Mesenchymal stem cell (in vitro differentiated cells and primary cell): ENCODE measurements at regions not wholly inside any gene's neighbourhood (a gene's known extent, or its start where the extent isn't known, plus 50 kb on each side); places are given as distances from the start of the nearest gene placed in this dataset.

ENCODE experiments used
- DNase-seq: peaks from one replicate; pipeline ENCODE4 v3.0.0-alpha.2; 2013
- H2AFZ ChIP-seq: one replicate; pipeline ENCODE4 v1.6.1; 2013; ENCODE audit warnings: low read depth, mild to moderate bottlenecking, control low read depth, inconsistent platforms, low read length, moderate library complexity
- H2AK5ac ChIP-seq: 2 replicates; pipeline ENCODE4 v1.6.1; 2013; ENCODE audit warnings: low read length, moderate library complexity, mild to moderate bottlenecking, inconsistent platforms; ENCODE audit not compliant: severe bottlenecking
- H2BK120ac ChIP-seq: one replicate; pipeline ENCODE4 v1.6.1; 2013; ENCODE audit warnings: low read depth, mild to moderate bottlenecking, inconsistent platforms, low read length, moderate library complexity
- H2BK12ac ChIP-seq, 2 experiments: one replicate each; pipeline ENCODE4 v1.6.1; 2013; ENCODE audit warnings: inconsistent platforms in 2 of 2, low read length in 2 of 2, mild to moderate bottlenecking in 2 of 2, moderate library complexity in 2 of 2, control low read depth in 1 of 2
- H2BK15ac ChIP-seq: one replicate; pipeline ENCODE4 v1.6.1; 2013; ENCODE audit warnings: mild to moderate bottlenecking, low read depth, inconsistent platforms; ENCODE audit not compliant: poor library complexity, severe bottlenecking
- H2BK5ac ChIP-seq: 2 replicates; pipeline ENCODE4 v1.6.1; 2013; ENCODE audit warnings: low read depth, mild to moderate bottlenecking, low read length, control low read depth, inconsistent platforms; ENCODE audit not compliant: poor library complexity, severe bottlenecking
- H3K14ac ChIP-seq, 2 experiments: one replicate each; pipeline ENCODE4 v1.6.1; 2013; ENCODE audit warnings: inconsistent platforms in 2 of 2, low read length in 2 of 2, control low read depth in 1 of 2, mild to moderate bottlenecking in 1 of 2, moderate library complexity in 1 of 2
- H3K18ac ChIP-seq, 2 experiments: one replicate each; pipeline ENCODE4 v1.6.1; 2013; ENCODE audit warnings: inconsistent platforms in 2 of 2, low read length in 2 of 2, control low read depth in 1 of 2, low read depth in 1 of 2, mild to moderate bottlenecking in 1 of 2
- H3K23ac ChIP-seq, 2 experiments: one replicate each; pipeline ENCODE4 v1.6.1; 2013; ENCODE audit warnings: inconsistent platforms in 2 of 2, low read length in 2 of 2, mild to moderate bottlenecking in 2 of 2, moderate library complexity in 2 of 2, control low read depth in 1 of 2
- H3K27ac ChIP-seq: 2 replicates; pipeline ENCODE4 v1.5.1; 2013; ENCODE audit warnings: mild to moderate bottlenecking, moderate library complexity, low read length, control low read depth, inconsistent platforms; ENCODE audit not compliant: poor library complexity, severe bottlenecking
- H3K27me3 ChIP-seq, 2 experiments: 2 replicates each; pipeline versions ENCODE4 v1.6.1 to v1.7.0; 2013; ENCODE audit warnings: low read length in 2 of 2, mild to moderate bottlenecking in 2 of 2, moderate library complexity in 2 of 2, control low read depth in 1 of 2, inconsistent platforms in 1 of 2; ENCODE audit not compliant: control insufficient read depth in 1 of 2, insufficient read depth in 1 of 2
- H3K36me3 ChIP-seq, 2 experiments: 2 replicates each; pipeline versions ENCODE4 v1.6.1 to v1.7.0; 2013; ENCODE audit warnings: low read length in 2 of 2, control low read depth in 1 of 2, inconsistent platforms in 1 of 2, low read depth in 1 of 2, mild to moderate bottlenecking in 1 of 2; ENCODE audit not compliant: insufficient read depth in 2 of 2, control insufficient read depth in 1 of 2
- H3K4ac ChIP-seq, 2 experiments: one replicate each; pipeline ENCODE4 v1.6.1; 2013; ENCODE audit warnings: inconsistent platforms in 2 of 2, low read length in 2 of 2, mild to moderate bottlenecking in 2 of 2, moderate library complexity in 2 of 2, control low read depth in 1 of 2, low read depth in 1 of 2
- H3K4me1 ChIP-seq: 2 replicates; pipeline ENCODE4 v1.6.1; 2013; ENCODE audit warnings: low read depth, low read length, control low read depth; ENCODE audit not compliant: control insufficient read depth, insufficient read depth
- H3K4me2 ChIP-seq: 2 replicates; pipeline ENCODE4 v1.6.1; 2013; ENCODE audit warnings: low read length, mild to moderate bottlenecking, inconsistent platforms; ENCODE audit not compliant: poor library complexity, severe bottlenecking
- H3K4me3 ChIP-seq, 2 experiments: 2 replicates each; pipeline versions ENCODE4 v1.5.1 to v1.7.0; 2013; ENCODE audit warnings: low read length in 2 of 2, mild to moderate bottlenecking in 2 of 2, control low read depth in 1 of 2, low read depth in 1 of 2; ENCODE audit not compliant: insufficient read depth in 1 of 2
- H3K79me1 ChIP-seq: replicated peaks from 2 replicates; pipeline ENCODE4 v1.6.1; 2013; ENCODE audit warnings: mild to moderate bottlenecking, control low read depth, low read length, inconsistent platforms; ENCODE audit not compliant: poor library complexity, severe bottlenecking
- H3K9ac ChIP-seq: 2 replicates; pipeline ENCODE4 v1.7.0; 2013; ENCODE audit warnings: mild to moderate bottlenecking, low read length, moderate library complexity
- H3K9me3 ChIP-seq: 2 replicates; pipeline ENCODE4 v1.7.0; 2013; ENCODE audit warnings: mild to moderate bottlenecking, low read length; ENCODE audit not compliant: control insufficient read depth
- H4K8ac ChIP-seq: one replicate; pipeline ENCODE4 v1.6.1; 2013; ENCODE audit warnings: inconsistent platforms, mild to moderate bottlenecking, low read length, moderate library complexity
- H4K91ac ChIP-seq: one replicate; pipeline ENCODE4 v1.6.1; 2013; ENCODE audit warnings: mild to moderate bottlenecking, low read length, inconsistent platforms
- WGBS: methylation state at CpG from one replicate; pipeline ENCODE4 v1.1.7; 2013; ENCODE audit warnings: mixed read lengths; 5-methylcytosine and 5-hydroxymethylcytosine counted together

GRCh38 chr7:85566095-85566794 is 379.4 kb upstream of the SEMA3D start:
- Histone ChIP-seq H3K4me1 (no peaks in the 10 kb centered on the region), H2BK5ac (no peak overlapping the region), H2AK5ac (no peak overlapping the region), H3K27ac (no peak overlapping the region), H2BK12ac (no peak overlapping the region), H3K4ac (no peak overlapping the region), H3K9me3 (no peaks in the 10 kb centered on the region), H3K27me3 (no peaks in the 10 kb centered on the region), H4K8ac (no peak overlapping the region), H2BK120ac (no peak overlapping the region), H3K18ac (no peak overlapping the region), H3K23ac (no peak overlapping the region), H3K4me3 (no peak overlapping the region), H2AFZ (no peak overlapping the region), H3K79me1 (no peaks in the 10 kb centered on the region), H2BK15ac (no peak overlapping the region), H4K91ac (no peak overlapping the region), H3K14ac (no peak overlapping the region), H3K4me2 (no peak overlapping the region), H3K36me3 (no peaks in the 10 kb centered on the region), H3K9ac (no peak overlapping the region)
- WGBS: 90% methylated on average over 13 of the region's 14 CpGs
- no peak for DNase-seq

- H3K27ac ChIP-seq: no peak overlapping the region
- no peak overlapping the region for H2BK5ac ChIP-seq
- H4K8ac ChIP-seq: no peak overlapping the region
- H2BK12ac ChIP-seq: no peak overlapping the region
- DNase-seq: peak; percentile 3
- H3K18ac ChIP-seq: no peak overlapping the region
- H3K14ac ChIP-seq: no peak overlapping the region
- no peak overlapping the region for H2BK15ac ChIP-seq
- no peaks in the 10 kb centered on the region for H3K4me1 ChIP-seq
- no peak overlapping the region for H3K4ac ChIP-seq
- no peaks in the 10 kb centered on the region for H3K79me1 ChIP-seq
- no peaks in the 10 kb centered on the region for H3K36me3 ChIP-seq
- no peak overlapping the region for H3K23ac ChIP-seq
- H2AK5ac ChIP-seq: no peak overlapping the region
- no peaks in the 10 kb centered on the region for H3K27me3 ChIP-seq
- no peak overlapping the region for H3K4me2 ChIP-seq
- peak overlapping the region in 1 of 2 experiments; percentile 35 for H3K4me3 ChIP-seq
- H3K9me3 ChIP-seq: no peaks in the 10 kb centered on the region
- no peak overlapping the region for H2BK120ac ChIP-seq
- H4K91ac ChIP-seq: no peak overlapping the region
- H2AFZ ChIP-seq: no peak overlapping the region
- no peak overlapping the region for H3K9ac ChIP-seq
Observed at GRCh38 chr7:85565276-85565675, 378.4 kb upstream of the SEMA3D start.

GRCh38 chr7:85564861-85565260 is 378.0 kb upstream of the SEMA3D start:
- WGBS: no CpG with 5 or more reads among the region's 3 CpGs
- no peak overlapping the region for H2AK5ac ChIP-seq
- no peak overlapping the region for H3K4me2 ChIP-seq
- H2BK15ac ChIP-seq: no peak overlapping the region
- H2BK120ac ChIP-seq: no peak overlapping the region
- H2BK5ac ChIP-seq: no peak overlapping the region
- no peaks in the 10 kb centered on the region for H3K36me3 ChIP-seq
- no peak overlapping the region for H3K4ac ChIP-seq
- H4K91ac ChIP-seq: no peak overlapping the region
- H3K18ac ChIP-seq: no peak overlapping the region
- H3K4me1 ChIP-seq: no peaks in the 10 kb centered on the region
- no peak overlapping the region for H3K23ac ChIP-seq
- no peak overlapping the region for H3K27ac ChIP-seq
- H3K9ac ChIP-seq: no peak overlapping the region
- no peaks in the 10 kb centered on the region for H3K79me1 ChIP-seq
- no peaks in the 10 kb centered on the region for H3K27me3 ChIP-seq
- no peak overlapping the region for H2BK12ac ChIP-seq
- no peak overlapping the region for H2AFZ ChIP-seq
- H4K8ac ChIP-seq: no peak overlapping the region
- peak overlapping the region in 1 of 2 experiments; percentile 35 for H3K4me3 ChIP-seq
- H3K9me3 ChIP-seq: no peaks in the 10 kb centered on the region
- no peak overlapping the region for H3K14ac ChIP-seq
- no peak for DNase-seq

DNA sequence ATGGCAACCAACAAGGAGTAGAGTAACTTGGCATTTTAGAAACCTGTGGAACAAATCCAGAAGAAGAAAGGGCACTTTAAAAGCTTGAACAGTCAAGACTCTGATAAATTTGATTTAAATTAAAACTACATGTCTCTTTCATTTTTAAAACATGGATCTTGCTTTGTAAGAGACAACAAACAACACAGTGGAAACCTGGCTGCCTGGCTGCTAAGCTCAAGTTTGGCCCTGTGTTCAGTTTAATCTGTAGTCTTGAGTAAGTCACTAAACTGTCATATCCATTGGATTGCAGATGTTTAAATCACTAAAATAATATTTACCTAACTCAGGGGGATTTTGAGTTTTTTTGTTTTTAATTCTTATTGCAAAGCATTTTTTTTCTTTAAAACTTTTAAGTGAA is 374.9 kb upstream of the SEMA3D start:
- no peak overlapping the region for H3K27ac ChIP-seq
- H4K91ac ChIP-seq: no peak overlapping the region
- H3K27me3 ChIP-seq: no peaks in the 10 kb centered on the region
- H2BK5ac ChIP-seq: no peak overlapping the region
- H2AK5ac ChIP-seq: no peak overlapping the region
- H3K4me1 ChIP-seq: no peaks in the 10 kb centered on the region
- no peaks in the 10 kb centered on the region for H3K79me1 ChIP-seq
- no peak overlapping the region for H2BK15ac ChIP-seq
- no peak overlapping the region for H3K4me2 ChIP-seq
- no peak overlapping the region for H4K8ac ChIP-seq
- H3K36me3 ChIP-seq: no peaks in the 10 kb centered on the region
- no peak overlapping the region for H3K4ac ChIP-seq
- H3K23ac ChIP-seq: no peak overlapping the region
- H3K9me3 ChIP-seq: no peaks in the 10 kb centered on the region
- no peak overlapping the region for H3K4me3 ChIP-seq
- H3K14ac ChIP-seq: no peak overlapping the region
- DNase-seq: no peak
- no peak overlapping the region for H2AFZ ChIP-seq
- no peak overlapping the region for H3K9ac ChIP-seq
- H2BK12ac ChIP-seq: no peak overlapping the region
- H2BK120ac ChIP-seq: no peak overlapping the region
- H3K18ac ChIP-seq: no peak overlapping the region
